ENCODE measurements at regions not wholly inside any gene's neighbourhood (a gene's known extent, or its start where the extent isn't known, plus 50 kb on each side); places are given as distances from the start of the nearest gene placed in this dataset.

- TF ChIP-seq RELB (IDR thresholded peaks at IDR 0.05; ENCODE audit: low read depth): no peak
- TF ChIP-seq STAT1 (conservative IDR thresholded peaks at IDR 0.05): no peak
- no peak for TF ChIP-seq MTA3 (IDR thresholded peaks at IDR 0.05; ENCODE audit: borderline replicate concordance, low read length)
- TF ChIP-seq IRF4 (IDR thresholded peaks at IDR 0.05; ENCODE audit: low read depth, low read length): no peak
- no peak for TF ChIP-seq RB1 (IDR thresholded peaks at IDR 0.05; ENCODE audit: borderline replicate concordance)
Observed at GRCh38 chr9:28976250-28976649, 1403.0 kb upstream of the C9orf72 start (continued).

GRCh38 chr9:28976684-28977083, 1403.4 kb upstream of the C9orf72 start:
- Histone ChIP-seq H3K27ac (ENCODE audit: control insufficient read depth, insufficient read depth) (no peak overlapping the region), H3K27me3 (replicated peaks in 1 of 2; ENCODE audit: control insufficient read depth in 2 of 2, insufficient read depth in 2 of 2, low read length in 1 of 2) (no peaks in the 10 kb centered on the region), H3K4me1 (ENCODE audit: control insufficient read depth, insufficient read depth, low read length) (no peaks in the 10 kb centered on the region), H4K20me1 (ENCODE audit: control insufficient read depth, insufficient read depth) (no peaks in the 10 kb centered on the region), H3K4me2 (ENCODE audit: control insufficient read depth, insufficient read depth) (no peak overlapping the region), H3K4me3 (no peak overlapping the region), H3K9ac (ENCODE audit: control insufficient read depth, insufficient read depth, low read length) (no peak overlapping the region), H3K79me2 (ENCODE audit: control insufficient read depth, insufficient read depth, low read length) (no peaks in the 10 kb centered on the region), H2AFZ (ENCODE audit: control insufficient read depth, low read depth, low read length) (no peak overlapping the region), H3K36me3 (ENCODE audit: control insufficient read depth in 2 of 2, insufficient read depth in 2 of 2, low read length in 1 of 2) (no peaks in the 10 kb centered on the region), H3K9me3 (replicated peaks; ENCODE audit: control insufficient read depth, insufficient read depth, low read length) (no peaks in the 10 kb centered on the region)
- 44% methylated on average over 1 of the region's 1 CpG for WGBS (ENCODE audit: insufficient coverage, insufficient replicate concordance, low lambda C conversion rate, missing lambda C conversion rate)
- SMC1A ChIA-PET (ENCODE audit: uncharacterized antibody, unreplicated experiment): no interaction called here
- POLR2A ChIA-PET: no interaction called here
- no TSS peak for BruUV-seq (replicated peaks)
- in situ Hi-C loops (cut with MboI) (no loop called here), intact Hi-C loops (cut with micrococcal nuclease; ENCODE audit: unreplicated experiment) (no loop called here)
- CTCF ChIA-PET: no interaction called here
- ATAC-seq: no peak
- FAIRE-seq: no peak
- RAD21 ChIA-PET (ENCODE audit: unreplicated experiment): no interaction called here
- DNase-seq (ENCODE audit: low read depth, low spot score): no peak
- TF ChIP-seq FOXK2 (IDR thresholded peaks at IDR 0.05) (no peak), NR2F1 (conservative IDR thresholded peaks at IDR 0.05) (no peak), CBFB (IDR thresholded peaks at IDR 0.05; ENCODE audit: low read depth) (no peak), SREBF2 (IDR thresholded peaks at IDR 0.05; ENCODE audit: low read length) (no peak), IKZF2 (IDR thresholded peaks at IDR 0.05) (no peak), MEF2A (IDR thresholded peaks at IDR 0.05; ENCODE audit: insufficient read depth, low read depth, low read length) (no peak), ASH2L (IDR thresholded peaks at IDR 0.05; ENCODE audit: borderline replicate concordance, low read depth) (no peak), CUX1 (IDR thresholded peaks at IDR 0.05; ENCODE audit: insufficient replicate concordance, low read depth, low read length) (no peak), SMAD1 (IDR thresholded peaks at IDR 0.05; ENCODE audit: low read depth, partially characterized antibody) (no peak), POLR2AphosphoS2 (IDR thresholded peaks at IDR 0.05; ENCODE audit: low read depth, low read length) (no peak), USF1 (IDR thresholded peaks at IDR 0.05; ENCODE audit: borderline replicate concordance, extremely low read length, insufficient read depth, low read depth, low read length) (no peak)
